ENCODE measurements at regions not wholly inside any gene's neighbourhood (a gene's known extent, or its start where the extent isn't known, plus 50 kb on each side); places are given as distances from the start of the nearest gene placed in this dataset.

GRCh38 chr13:87107651-87108050 lies 563.5 kb upstream of the SLITRK5 start:
- Mint-ChIP-seq H3K9me3 (peaks cover 3% of the 10 kb centered on the region), H3K4me1 (no peaks in the 10 kb centered on the region), H3K4me3 (no peak overlapping the region), H3K27me3 (no peaks in the 10 kb centered on the region), H3K36me3 (ENCODE audit: low read depth) (no peaks in the 10 kb centered on the region), H3K27ac (no peak overlapping the region)
- CTCF ChIA-PET: no interaction called here
- POLR2A ChIA-PET: no interaction called here
- no peak for DNase-seq

GRCh38 chr13:87120476-87120875 lies 550.7 kb upstream of the SLITRK5 start:
- Mint-ChIP-seq H3K27me3 (no peaks in the 10 kb centered on the region), H3K4me1 (no peaks in the 10 kb centered on the region), H3K4me3 (no peak overlapping the region), H3K9me3 (peaks cover 5% of the 10 kb centered on the region), H3K27ac (no peak overlapping the region), H3K36me3 (ENCODE audit: low read depth) (no peaks in the 10 kb centered on the region)
- DNase-seq: no peak
- ChIA-PET CTCF (no interaction called here), POLR2A (no interaction called here)

- H3K4me3 Mint-ChIP-seq: no peak overlapping the region
- CTCF ChIA-PET: no interaction called here
- H3K27ac Mint-ChIP-seq: no peak overlapping the region
- DNase-seq: no peak
- H3K9me3 Mint-ChIP-seq: peaks cover 2% of the 10 kb centered on the region
- H3K36me3 Mint-ChIP-seq (ENCODE audit: low read depth): no peaks in the 10 kb centered on the region
- no peaks in the 10 kb centered on the region for H3K27me3 Mint-ChIP-seq
- POLR2A ChIA-PET: no interaction called here
- H3K4me1 Mint-ChIP-seq: no peaks in the 10 kb centered on the region
Measured at GRCh38 chr13:87122551-87122950, 548.6 kb upstream of the SLITRK5 start.

GRCh38 chr13:87123987-87124784 lies 547.0 kb upstream of the SLITRK5 start:
- Mint-ChIP-seq H3K4me1 (no peaks in the 10 kb centered on the region), H3K27me3 (no peaks in the 10 kb centered on the region), H3K9me3 (peaks cover 2% of the 10 kb centered on the region), H3K27ac (no peak overlapping the region), H3K4me3 (no peak overlapping the region), H3K36me3 (ENCODE audit: low read depth) (no peaks in the 10 kb centered on the region)
- ChIA-PET CTCF (no interaction called here), POLR2A (no interaction called here)
- DNase-seq: no peak

GRCh38 chr13:87124785-87125074 lies 546.4 kb upstream of the SLITRK5 start:
- POLR2A ChIA-PET: no interaction called here
- no peaks in the 10 kb centered on the region for H3K27me3 Mint-ChIP-seq
- CTCF ChIA-PET: no interaction called here

GRCh38 chr13:87128036-87128435 lies 543.1 kb upstream of the SLITRK5 start:
- Mint-ChIP-seq H3K36me3 (ENCODE audit: low read depth) (no peaks in the 10 kb centered on the region), H3K27ac (no peak overlapping the region), H3K9me3 (peaks cover 2% of the 10 kb centered on the region), H3K4me3 (no peak overlapping the region), H3K27me3 (no peaks in the 10 kb centered on the region), H3K4me1 (no peaks in the 10 kb centered on the region)
- ChIA-PET POLR2A (no interaction called here), CTCF (no interaction called here)
- DNase-seq: no peak

More at GRCh38 chr13:87124785-87125074, 546.4 kb upstream of the SLITRK5 start:
- H3K36me3 Mint-ChIP-seq (ENCODE audit: low read depth): no peaks in the 10 kb centered on the region
- H3K27ac Mint-ChIP-seq: no peak overlapping the region
- H3K4me3 Mint-ChIP-seq: no peak overlapping the region
- no peaks in the 10 kb centered on the region for H3K4me1 Mint-ChIP-seq
- DNase-seq: no peak
- H3K9me3 Mint-ChIP-seq: peaks cover 2% of the 10 kb centered on the region

- H3K4me3 Mint-ChIP-seq: no peak overlapping the region
- DNase-seq: no peak
- peaks cover 5% of the 10 kb centered on the region for H3K9me3 Mint-ChIP-seq
- no peaks in the 10 kb centered on the region for H3K36me3 Mint-ChIP-seq (ENCODE audit: low read depth)
- no peaks in the 10 kb centered on the region for H3K4me1 Mint-ChIP-seq
- H3K27me3 Mint-ChIP-seq: no peaks in the 10 kb centered on the region
- POLR2A ChIA-PET: no interaction called here
- no peak overlapping the region for H3K27ac Mint-ChIP-seq
- CTCF ChIA-PET: no interaction called here
Measured at GRCh38 chr13:87128491-87128890, 542.7 kb upstream of the SLITRK5 start.

- no peak for DNase-seq
- H3K4me1 Mint-ChIP-seq: no peaks in the 10 kb centered on the region
- H3K27me3 Mint-ChIP-seq: no peaks in the 10 kb centered on the region
- H3K27ac Mint-ChIP-seq: no peak overlapping the region
- no peaks in the 10 kb centered on the region for H3K36me3 Mint-ChIP-seq (ENCODE audit: low read depth)
- no peak overlapping the region for H3K4me3 Mint-ChIP-seq
- ChIA-PET CTCF (no interaction called here), POLR2A (no interaction called here)
- H3K9me3 Mint-ChIP-seq: peaks cover 3% of the 10 kb centered on the region
Measured at GRCh38 chr13:87129602-87130300, 541.4 kb upstream of the SLITRK5 start.

- Mint-ChIP-seq H3K9me3 (peaks cover 3% of the 10 kb centered on the region), H3K36me3 (ENCODE audit: low read depth) (no peaks in the 10 kb centered on the region), H3K27me3 (no peaks in the 10 kb centered on the region), H3K4me1 (no peaks in the 10 kb centered on the region), H3K27ac (no peak overlapping the region), H3K4me3 (no peak overlapping the region)
- DNase-seq: no peak
- ChIA-PET POLR2A (no interaction called here), CTCF (no interaction called here)
Measured at GRCh38 chr13:87130423-87130822, 540.7 kb upstream of the SLITRK5 start.

GRCh38 chr13:87131611-87132010 lies 539.6 kb upstream of the SLITRK5 start:
- H3K27me3 Mint-ChIP-seq: no peaks in the 10 kb centered on the region
- POLR2A ChIA-PET: no interaction called here
- DNase-seq: no peak
- no peaks in the 10 kb centered on the region for H3K36me3 Mint-ChIP-seq (ENCODE audit: low read depth)
- peaks cover 3% of the 10 kb centered on the region for H3K9me3 Mint-ChIP-seq
- no peaks in the 10 kb centered on the region for H3K4me1 Mint-ChIP-seq
- H3K27ac Mint-ChIP-seq: no peak overlapping the region
- no peak overlapping the region for H3K4me3 Mint-ChIP-seq
- CTCF ChIA-PET: no interaction called here

- no peak for DNase-seq
- H3K27me3 Mint-ChIP-seq: no peaks in the 10 kb centered on the region
- no peaks in the 10 kb centered on the region for H3K36me3 Mint-ChIP-seq (ENCODE audit: low read depth)
- ChIA-PET POLR2A (no interaction called here), CTCF (no interaction called here)
- no peak overlapping the region for H3K4me3 Mint-ChIP-seq
- H3K4me1 Mint-ChIP-seq: no peaks in the 10 kb centered on the region
- peaks cover 6% of the 10 kb centered on the region for H3K9me3 Mint-ChIP-seq
- no peak overlapping the region for H3K27ac Mint-ChIP-seq
Measured at GRCh38 chr13:87138866-87139265, 532.3 kb upstream of the SLITRK5 start.

GRCh38 chr13:87147076-87147475 lies 524.1 kb upstream of the SLITRK5 start:
- Mint-ChIP-seq H3K27ac (no peak overlapping the region), H3K9me3 (peaks cover 5% of the 10 kb centered on the region), H3K36me3 (ENCODE audit: low read depth) (no peaks in the 10 kb centered on the region), H3K4me1 (no peaks in the 10 kb centered on the region), H3K27me3 (no peaks in the 10 kb centered on the region), H3K4me3 (no peak overlapping the region)
- DNase-seq: no peak
- ChIA-PET POLR2A (no interaction called here), CTCF (no interaction called here)

- no peak overlapping the region for H3K27ac Mint-ChIP-seq
- H3K9me3 Mint-ChIP-seq: no peaks in the 10 kb centered on the region
- POLR2A ChIA-PET: no interaction called here
- no peak overlapping the region for H3K4me3 Mint-ChIP-seq
- CTCF ChIA-PET: no interaction called here
- DNase-seq: no peak
- H3K36me3 Mint-ChIP-seq (ENCODE audit: low read depth): no peaks in the 10 kb centered on the region
- no peaks in the 10 kb centered on the region for H3K4me1 Mint-ChIP-seq
- H3K27me3 Mint-ChIP-seq: no peaks in the 10 kb centered on the region
Measured at GRCh38 chr13:87153371-87153770, 517.8 kb upstream of the SLITRK5 start.

- H3K4me3 Mint-ChIP-seq: no peak overlapping the region
- peaks cover 9% of the 10 kb centered on the region for H3K9me3 Mint-ChIP-seq
- H3K27ac Mint-ChIP-seq: no peak overlapping the region
- CTCF ChIA-PET: no interaction called here
- no peaks in the 10 kb centered on the region for H3K27me3 Mint-ChIP-seq
- no peak for DNase-seq
- POLR2A ChIA-PET: no interaction called here
- H3K36me3 Mint-ChIP-seq (ENCODE audit: low read depth): no peaks in the 10 kb centered on the region
- H3K4me1 Mint-ChIP-seq: no peaks in the 10 kb centered on the region
Measured at GRCh38 chr13:87166348-87166747, 504.8 kb upstream of the SLITRK5 start.
